Effector memory CD4-positive, alpha-beta T cell (primary cell): ENCODE measurements at regions not wholly inside any gene's neighbourhood (a gene's known extent, or its start where the extent isn't known, plus 50 kb on each side); places are given as distances from the start of the nearest gene placed in this dataset.

ENCODE experiments used
- DNase-seq, 3 donors: peaks; one replicate each; pipeline ENCODE4 v3.0.0-alpha.2; 2020
- H3K27ac ChIP-seq: 2 replicates; pipeline ENCODE4 v1.7.0; 2013; ENCODE audit warnings: mild to moderate bottlenecking, low read length, moderate library complexity; ENCODE audit not compliant: insufficient read depth, poor library complexity, severe bottlenecking
- H3K27me3 ChIP-seq: replicated peaks from 2 replicates; pipeline ENCODE4 v1.7.0; 2013; ENCODE audit warnings: mild to moderate bottlenecking, low read length; ENCODE audit not compliant: insufficient read depth, control insufficient read depth, poor library complexity, severe bottlenecking
- H3K36me3 ChIP-seq: 2 replicates; pipeline ENCODE4 v1.7.0; 2013; ENCODE audit warnings: mild to moderate bottlenecking, low read length, moderate library complexity; ENCODE audit not compliant: control insufficient read depth, insufficient read depth
- H3K4me1 ChIP-seq: 2 replicates; pipeline ENCODE4 v1.7.0; 2013; ENCODE audit warnings: low read length, mild to moderate bottlenecking; ENCODE audit not compliant: control insufficient read depth, insufficient read depth, poor library complexity, severe bottlenecking
- H3K4me3 ChIP-seq: 2 replicates; pipeline ENCODE4 v1.7.0; 2013; ENCODE audit warnings: low read length, low read depth, mild to moderate bottlenecking; ENCODE audit not compliant: insufficient read depth, poor library complexity, severe bottlenecking
- H3K9me3 ChIP-seq: 2 replicates; pipeline ENCODE4 v1.7.0; 2013; ENCODE audit warnings: mild to moderate bottlenecking, low read length, moderate library complexity; ENCODE audit not compliant: control insufficient read depth

- H3K27me3 ChIP-seq: no peaks in the 10 kb centered on the region
- H3K36me3 ChIP-seq: no peaks in the 10 kb centered on the region
- no peak for DNase-seq
- H3K4me3 ChIP-seq: no peak overlapping the region
- H3K4me1 ChIP-seq: no peaks in the 10 kb centered on the region
- H3K9me3 ChIP-seq: no peaks in the 10 kb centered on the region
- H3K27ac ChIP-seq: no peak overlapping the region
These were observed 104.0 kb upstream of the KIAA1217 start for GRCh38 chr10:24104895-24105294.

GRCh38 chr10:24113901-24114300 is 95.0 kb upstream of the KIAA1217 start:
- no peak for DNase-seq
- H3K9me3 ChIP-seq: no peaks in the 10 kb centered on the region
- no peak overlapping the region for H3K4me3 ChIP-seq
- H3K4me1 ChIP-seq: no peaks in the 10 kb centered on the region
- H3K27ac ChIP-seq: no peak overlapping the region
- no peaks in the 10 kb centered on the region for H3K36me3 ChIP-seq
- H3K27me3 ChIP-seq: no peaks in the 10 kb centered on the region

- no peaks in the 10 kb centered on the region for H3K27me3 ChIP-seq
- no peak overlapping the region for H3K27ac ChIP-seq
- H3K4me1 ChIP-seq: no peaks in the 10 kb centered on the region
- no peaks in the 10 kb centered on the region for H3K9me3 ChIP-seq
- no peak overlapping the region for H3K4me3 ChIP-seq
- no peaks in the 10 kb centered on the region for H3K36me3 ChIP-seq
- DNase-seq: no peak
These were observed 94.4 kb upstream of the KIAA1217 start for GRCh38 chr10:24114556-24114955.

- no peaks in the 10 kb centered on the region for H3K9me3 ChIP-seq
- no peak for DNase-seq
- H3K27me3 ChIP-seq: no peaks in the 10 kb centered on the region
- no peak overlapping the region for H3K4me3 ChIP-seq
- H3K36me3 ChIP-seq: no peaks in the 10 kb centered on the region
- H3K27ac ChIP-seq: no peak overlapping the region
- H3K4me1 ChIP-seq: no peaks in the 10 kb centered on the region
These were observed 93.5 kb upstream of the KIAA1217 start for GRCh38 chr10:24115403-24115802.

- no peaks in the 10 kb centered on the region for H3K27me3 ChIP-seq
These were observed 90.7 kb upstream of the KIAA1217 start for GRCh38 chr10:24118246-24118645.

GRCh38 chr10:24119896-24120295 is 89.0 kb upstream of the KIAA1217 start:
- Histone ChIP-seq H3K27me3 (no peaks in the 10 kb centered on the region), H3K36me3 (no peaks in the 10 kb centered on the region), H3K27ac (no peak overlapping the region), H3K4me3 (no peak overlapping the region), H3K4me1 (no peaks in the 10 kb centered on the region), H3K9me3 (no peaks in the 10 kb centered on the region)
- DNase-seq: no peak

More at GRCh38 chr10:24118246-24118645, 90.7 kb upstream of the KIAA1217 start:
- no peaks in the 10 kb centered on the region for H3K9me3 ChIP-seq
- DNase-seq: no peak
- no peaks in the 10 kb centered on the region for H3K36me3 ChIP-seq
- no peak overlapping the region for H3K4me3 ChIP-seq
- no peak overlapping the region for H3K27ac ChIP-seq
- no peaks in the 10 kb centered on the region for H3K4me1 ChIP-seq

- H3K9me3 ChIP-seq: no peaks in the 10 kb centered on the region
- H3K27me3 ChIP-seq: no peaks in the 10 kb centered on the region
- no peak for DNase-seq
- H3K4me1 ChIP-seq: no peaks in the 10 kb centered on the region
- no peak overlapping the region for H3K27ac ChIP-seq
- H3K36me3 ChIP-seq: no peaks in the 10 kb centered on the region
- no peak overlapping the region for H3K4me3 ChIP-seq
These were observed 88.3 kb upstream of the KIAA1217 start for GRCh38 chr10:24120646-24121045.

- H3K27me3 ChIP-seq: no peaks in the 10 kb centered on the region
- no peak for DNase-seq
These were observed 81.4 kb upstream of the KIAA1217 start for GRCh38 chr10:24127516-24127915.

GRCh38 chr10:24128066-24128730 is 80.7 kb upstream of the KIAA1217 start:
- no peak for DNase-seq
- Histone ChIP-seq H3K27ac (no peak overlapping the region), H3K36me3 (no peaks in the 10 kb centered on the region)

More at GRCh38 chr10:24127516-24127915, 81.4 kb upstream of the KIAA1217 start:
- Histone ChIP-seq H3K36me3 (no peaks in the 10 kb centered on the region), H3K27ac (no peak overlapping the region), H3K4me1 (no peaks in the 10 kb centered on the region), H3K4me3 (no peak overlapping the region), H3K9me3 (no peaks in the 10 kb centered on the region)

GRCh38 chr10:24132741-24133140 is 76.2 kb upstream of the KIAA1217 start:
- H3K27ac ChIP-seq: no peak overlapping the region
- no peak overlapping the region for H3K4me3 ChIP-seq
- H3K36me3 ChIP-seq: no peaks in the 10 kb centered on the region
- no peaks in the 10 kb centered on the region for H3K27me3 ChIP-seq
- no peak for DNase-seq
- no peaks in the 10 kb centered on the region for H3K4me1 ChIP-seq
- H3K9me3 ChIP-seq: no peaks in the 10 kb centered on the region

More at GRCh38 chr10:24128066-24128730, 80.7 kb upstream of the KIAA1217 start:
- Histone ChIP-seq H3K9me3 (no peaks in the 10 kb centered on the region), H3K4me3 (no peak overlapping the region), H3K4me1 (no peaks in the 10 kb centered on the region), H3K27me3 (no peaks in the 10 kb centered on the region)
